Right hindlimb (tissue), 1 donor: ENCODE measurements at regions not wholly inside any gene's neighbourhood (a gene's known extent, or its start where the extent isn't known, plus 50 kb on each side); places are given as distances from the start of the nearest gene placed in this dataset.

Experiments
- DNase-seq: peaks from one replicate; pipeline ENCODE4 v3.0.0-alpha.2; 2018

- no peak for DNase-seq
These were observed 182.0 kb upstream of the HNRNPA3 start for GRCh38 chr2:177030451-177031105.

GRCh38 chr2:177031438-177032180, 181.0 kb upstream of the HNRNPA3 start:
- DNase-seq, result no peak

- no peak for DNase-seq
These were observed 175.8 kb upstream of the HNRNPA3 start for GRCh38 chr2:177036747-177037146.

GRCh38 chr2:177037569-177037968, 175.0 kb upstream of the HNRNPA3 start:
- DNase-seq, result no peak

- DNase-seq, result no peak
These were observed 173.7 kb upstream of the HNRNPA3 start for GRCh38 chr2:177038787-177039484.

GRCh38 chr2:177042311-177042710, 170.3 kb upstream of the HNRNPA3 start:
- no peak for DNase-seq

GRCh38 chr2:177044671-177045070, 167.9 kb upstream of the HNRNPA3 start:
- peak; percentile 47 for DNase-seq

GRCh38 chr2:177048981-177049380, 163.6 kb upstream of the HNRNPA3 start:
- no peak for DNase-seq

- DNase-seq, result no peak
These were observed 161.3 kb upstream of the HNRNPA3 start for GRCh38 chr2:177051278-177051677.

- no peak for DNase-seq
These were observed 160.1 kb upstream of the HNRNPA3 start for GRCh38 chr2:177052471-177052870.

GRCh38 chr2:177053038-177053437, 159.6 kb upstream of the HNRNPA3 start:
- no peak for DNase-seq

- DNase-seq, result no peak
These were observed 158.9 kb upstream of the HNRNPA3 start for GRCh38 chr2:177053716-177054115.

GRCh38 chr2:177056481-177056929, 156.1 kb upstream of the HNRNPA3 start:
- peak; percentile 28 for DNase-seq

GRCh38 chr2:177058747-177059146, 153.8 kb upstream of the HNRNPA3 start:
- no peak for DNase-seq

GRCh38 chr2:177059293-177059692, 153.3 kb upstream of the HNRNPA3 start:
- DNase-seq, result no peak

- no peak for DNase-seq
These were observed 149.3 kb upstream of the HNRNPA3 start for GRCh38 chr2:177063331-177063730.

- no peak for DNase-seq
These were observed 148.2 kb upstream of the HNRNPA3 start for GRCh38 chr2:177064422-177064821.

GRCh38 chr2:177068967-177069366, 143.6 kb upstream of the HNRNPA3 start:
- no peak for DNase-seq

GRCh38 chr2:177072090-177072489, 140.5 kb upstream of the HNRNPA3 start:
- no peak for DNase-seq

- DNase-seq, result no peak
These were observed 139.0 kb upstream of the HNRNPA3 start for GRCh38 chr2:177073611-177074010.

- no peak for DNase-seq
These were observed 138.4 kb upstream of the HNRNPA3 start for GRCh38 chr2:177074099-177074710.

- no peak for DNase-seq
These were observed 137.3 kb upstream of the HNRNPA3 start for GRCh38 chr2:177075254-177075653.

- no peak for DNase-seq
These were observed 135.9 kb upstream of the HNRNPA3 start for GRCh38 chr2:177076636-177077179.
